ENCODE measurements at regions not wholly inside any gene's neighbourhood (a gene's known extent, or its start where the extent isn't known, plus 50 kb on each side); places are given as distances from the start of the nearest gene placed in this dataset.

GRCh38 chr2:192593561-192593960, 398.8 kb upstream of the TMEFF2 start (continued):
- TF ChIP-seq, protein P1, sequence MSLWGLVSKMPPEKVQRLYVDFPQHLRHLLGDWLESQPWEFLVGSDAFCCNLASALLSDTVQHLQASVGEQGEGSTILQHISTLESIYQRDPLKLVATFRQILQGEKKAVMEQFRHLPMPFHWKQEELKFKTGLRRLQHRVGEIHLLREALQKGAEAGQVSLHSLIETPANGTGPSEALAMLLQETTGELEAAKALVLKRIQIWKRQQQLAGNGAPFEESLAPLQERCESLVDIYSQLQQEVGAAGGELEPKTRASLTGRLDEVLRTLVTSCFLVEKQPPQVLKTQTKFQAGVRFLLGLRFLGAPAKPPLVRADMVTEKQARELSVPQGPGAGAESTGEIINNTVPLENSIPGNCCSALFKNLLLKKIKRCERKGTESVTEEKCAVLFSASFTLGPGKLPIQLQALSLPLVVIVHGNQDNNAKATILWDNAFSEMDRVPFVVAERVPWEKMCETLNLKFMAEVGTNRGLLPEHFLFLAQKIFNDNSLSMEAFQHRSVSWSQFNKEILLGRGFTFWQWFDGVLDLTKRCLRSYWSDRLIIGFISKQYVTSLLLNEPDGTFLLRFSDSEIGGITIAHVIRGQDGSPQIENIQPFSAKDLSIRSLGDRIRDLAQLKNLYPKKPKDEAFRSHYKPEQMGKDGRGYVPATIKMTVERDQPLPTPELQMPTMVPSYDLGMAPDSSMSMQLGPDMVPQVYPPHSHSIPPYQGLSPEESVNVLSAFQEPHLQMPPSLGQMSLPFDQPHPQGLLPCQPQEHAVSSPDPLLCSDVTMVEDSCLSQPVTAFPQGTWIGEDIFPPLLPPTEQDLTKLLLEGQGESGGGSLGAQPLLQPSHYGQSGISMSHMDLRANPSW (CRISPR knock-in tag; conservative IDR thresholded peaks at IDR 0.05; ENCODE audit: low read depth): no peak
- TF ChIP-seq NR3C1 (CRISPR knock-in tag; conservative IDR thresholded peaks at IDR 0.05; ENCODE audit: low read depth) (no peak), RORB (CRISPR knock-in tag; IDR thresholded peaks at IDR 0.05) (no peak)
- TF ChIP-seq, protein P2, sequence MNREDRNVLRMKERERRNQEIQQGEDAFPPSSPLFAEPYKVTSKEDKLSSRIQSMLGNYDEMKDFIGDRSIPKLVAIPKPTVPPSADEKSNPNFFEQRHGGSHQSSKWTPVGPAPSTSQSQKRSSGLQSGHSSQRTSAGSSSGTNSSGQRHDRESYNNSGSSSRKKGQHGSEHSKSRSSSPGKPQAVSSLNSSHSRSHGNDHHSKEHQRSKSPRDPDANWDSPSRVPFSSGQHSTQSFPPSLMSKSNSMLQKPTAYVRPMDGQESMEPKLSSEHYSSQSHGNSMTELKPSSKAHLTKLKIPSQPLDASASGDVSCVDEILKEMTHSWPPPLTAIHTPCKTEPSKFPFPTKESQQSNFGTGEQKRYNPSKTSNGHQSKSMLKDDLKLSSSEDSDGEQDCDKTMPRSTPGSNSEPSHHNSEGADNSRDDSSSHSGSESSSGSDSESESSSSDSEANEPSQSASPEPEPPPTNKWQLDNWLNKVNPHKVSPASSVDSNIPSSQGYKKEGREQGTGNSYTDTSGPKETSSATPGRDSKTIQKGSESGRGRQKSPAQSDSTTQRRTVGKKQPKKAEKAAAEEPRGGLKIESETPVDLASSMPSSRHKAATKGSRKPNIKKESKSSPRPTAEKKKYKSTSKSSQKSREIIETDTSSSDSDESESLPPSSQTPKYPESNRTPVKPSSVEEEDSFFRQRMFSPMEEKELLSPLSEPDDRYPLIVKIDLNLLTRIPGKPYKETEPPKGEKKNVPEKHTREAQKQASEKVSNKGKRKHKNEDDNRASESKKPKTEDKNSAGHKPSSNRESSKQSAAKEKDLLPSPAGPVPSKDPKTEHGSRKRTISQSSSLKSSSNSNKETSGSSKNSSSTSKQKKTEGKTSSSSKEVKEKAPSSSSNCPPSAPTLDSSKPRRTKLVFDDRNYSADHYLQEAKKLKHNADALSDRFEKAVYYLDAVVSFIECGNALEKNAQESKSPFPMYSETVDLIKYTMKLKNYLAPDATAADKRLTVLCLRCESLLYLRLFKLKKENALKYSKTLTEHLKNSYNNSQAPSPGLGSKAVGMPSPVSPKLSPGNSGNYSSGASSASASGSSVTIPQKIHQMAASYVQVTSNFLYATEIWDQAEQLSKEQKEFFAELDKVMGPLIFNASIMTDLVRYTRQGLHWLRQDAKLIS (CRISPR knock-in tag; IDR thresholded peaks at IDR 0.05; ENCODE audit: borderline replicate concordance): no peak

DNA sequence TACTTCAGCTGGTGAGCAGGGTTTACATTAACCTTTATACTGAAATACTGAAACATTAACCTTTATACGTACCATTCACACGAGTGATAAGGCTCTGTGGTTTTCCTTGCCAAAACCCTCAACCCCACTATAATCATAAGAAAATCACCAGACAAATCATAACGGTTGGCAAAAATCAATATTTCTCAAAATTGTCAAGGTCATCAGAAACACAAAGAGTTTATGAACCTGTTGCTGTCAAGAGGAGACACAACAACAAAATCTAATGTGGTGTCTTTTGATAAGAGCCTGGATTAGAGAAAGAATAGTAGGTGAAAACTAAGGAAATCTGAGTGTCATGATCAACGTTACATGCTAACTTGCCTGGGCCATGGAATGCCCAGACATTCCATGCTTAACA, 396.9 kb upstream of the TMEFF2 start:
- ChIA-PET POLR2A (no interaction called here), CTCF (no interaction called here)
- Mint-ChIP-seq H3K27me3 (ENCODE audit: low read depth) (no peaks in the 10 kb centered on the region), H3K4me1 (no peaks in the 10 kb centered on the region), H3K27ac (no peak overlapping the region), H3K4me3 (no peak overlapping the region), H3K36me3 (no peaks in the 10 kb centered on the region), H3K9me3 (peaks cover 4% of the 10 kb centered on the region; the same call in 1 of the 2 replicates)
- no peak for ATAC-seq
- no peak for DNase-seq (ENCODE audit: low spot score)
- TF ChIP-seq, protein P3, sequence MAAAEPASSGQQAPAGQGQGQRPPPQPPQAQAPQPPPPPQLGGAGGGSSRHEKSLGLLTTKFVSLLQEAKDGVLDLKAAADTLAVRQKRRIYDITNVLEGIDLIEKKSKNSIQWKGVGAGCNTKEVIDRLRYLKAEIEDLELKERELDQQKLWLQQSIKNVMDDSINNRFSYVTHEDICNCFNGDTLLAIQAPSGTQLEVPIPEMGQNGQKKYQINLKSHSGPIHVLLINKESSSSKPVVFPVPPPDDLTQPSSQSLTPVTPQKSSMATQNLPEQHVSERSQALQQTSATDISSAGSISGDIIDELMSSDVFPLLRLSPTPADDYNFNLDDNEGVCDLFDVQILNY (CRISPR knock-in tag; IDR thresholded peaks at IDR 0.05): no peak
- TF ChIP-seq ZNF281 (CRISPR knock-in tag; IDR thresholded peaks at IDR 0.05) (no peak), TEAD1 (CRISPR knock-in tag; IDR thresholded peaks at IDR 0.05) (no peak), ZMAT4 (CRISPR knock-in tag; IDR thresholded peaks at IDR 0.05) (no peak)

DNA sequence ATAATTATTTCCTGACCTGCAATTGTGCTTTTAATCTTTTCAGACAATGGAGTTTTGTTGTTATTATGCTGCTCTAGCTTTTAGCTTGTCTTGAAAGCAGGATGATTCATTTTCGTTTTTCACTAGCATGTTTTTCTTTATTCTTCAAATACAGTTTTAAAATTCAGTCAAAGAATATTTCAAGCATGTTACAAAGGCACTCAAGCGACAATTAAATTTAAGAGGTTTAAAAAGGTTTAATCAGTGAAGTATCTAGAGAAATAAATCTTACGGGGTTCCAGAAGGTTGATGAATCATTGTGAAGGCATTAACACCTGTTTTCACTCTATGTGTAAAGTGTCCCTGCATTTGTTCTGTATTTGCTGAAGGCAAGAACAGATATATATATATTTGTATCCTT, 390.7 kb upstream of the TMEFF2 start:
- ATAC-seq (no peak), DNase-seq (ENCODE audit: low spot score) (no peak)
- ChIA-PET CTCF (no interaction called here), POLR2A (no interaction called here)
- no peak for TF ChIP-seq GTF2I (CRISPR knock-in tag; conservative IDR thresholded peaks at IDR 0.05)
- TF ChIP-seq CTCF (IDR thresholded peaks at IDR 0.05): no peak
- TF ChIP-seq, protein P4, sequence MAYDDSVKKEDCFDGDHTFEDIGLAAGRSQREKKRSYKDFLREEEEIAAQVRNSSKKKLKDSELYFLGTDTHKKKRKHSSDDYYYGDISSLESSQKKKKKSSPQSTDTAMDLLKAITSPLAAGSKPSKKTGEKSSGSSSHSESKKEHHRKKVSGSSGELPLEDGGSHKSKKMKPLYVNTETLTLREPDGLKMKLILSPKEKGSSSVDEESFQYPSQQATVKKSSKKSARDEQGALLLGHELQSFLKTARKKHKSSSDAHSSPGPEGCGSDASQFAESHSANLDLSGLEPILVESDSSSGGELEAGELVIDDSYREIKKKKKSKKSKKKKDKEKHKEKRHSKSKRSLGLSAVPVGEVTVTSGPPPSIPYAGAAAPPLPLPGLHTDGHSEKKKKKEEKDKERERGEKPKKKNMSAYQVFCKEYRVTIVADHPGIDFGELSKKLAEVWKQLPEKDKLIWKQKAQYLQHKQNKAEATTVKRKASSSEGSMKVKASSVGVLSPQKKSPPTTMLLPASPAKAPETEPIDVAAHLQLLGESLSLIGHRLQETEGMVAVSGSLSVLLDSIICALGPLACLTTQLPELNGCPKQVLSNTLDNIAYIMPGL (CRISPR knock-in tag; IDR thresholded peaks at IDR 0.05): no peak
- Mint-ChIP-seq H3K4me1 (no peaks in the 10 kb centered on the region), H3K27me3 (ENCODE audit: low read depth) (no peaks in the 10 kb centered on the region), H3K4me3 (no peak overlapping the region), H3K36me3 (no peaks in the 10 kb centered on the region), H3K27ac (no peak overlapping the region), H3K9me3 (no peaks in the 10 kb centered on the region)

Data from WTC11 (cell line).